GM19324 (cell line): ENCODE measurements at regions not wholly inside any gene's neighbourhood (a gene's known extent, or its start where the extent isn't known, plus 50 kb on each side); places are given as distances from the start of the nearest gene placed in this dataset.
"Not testable (repeated sequence)": the region's sequence is repeated elsewhere in the genome, so short reads cannot be mapped to it uniquely, and the experiment has no call there.

Source experiments
- ATAC-seq: cut with Tn5 transposase; IDR thresholded peaks from one replicate; pipeline ENCODE4 v1.9.1; 2021; ENCODE audit warnings: mild to moderate bottlenecking, moderate library complexity; ENCODE audit not compliant: unreplicated experiment, low FRiP score

GRCh38 chr16:29203933-29204805 is 202.3 kb downstream of the NPIPB11 start:
- ATAC-seq: not testable (repeated sequence)

- ATAC-seq: not testable (repeated sequence)
Observed at GRCh38 chr16:29203046-29203932, 203.2 kb downstream of the NPIPB11 start.

- ATAC-seq: not testable (repeated sequence)
Observed at GRCh38 chr16:29202642-29203041, 203.9 kb downstream of the NPIPB11 start.

GRCh38 chr16:29202025-29202632 is 204.4 kb downstream of the NPIPB11 start:
- not testable (repeated sequence) for ATAC-seq

- ATAC-seq: not testable (repeated sequence)
Observed at GRCh38 chr16:29201296-29202024, 205.1 kb downstream of the NPIPB11 start.

- not testable (repeated sequence) for ATAC-seq
Observed at GRCh38 chr16:29200681-29201080, 205.8 kb downstream of the NPIPB11 start.

- not testable (repeated sequence) for ATAC-seq
Observed at GRCh38 chr16:29200135-29200601, 206.3 kb downstream of the NPIPB11 start.

- ATAC-seq: not testable (repeated sequence)
Observed at GRCh38 chr16:29199626-29200025, 206.9 kb downstream of the NPIPB11 start.

GRCh38 chr16:29198731-29199521 is 207.6 kb downstream of the NPIPB11 start:
- no peak for ATAC-seq

- no peak for ATAC-seq
Observed at GRCh38 chr16:29198231-29198630, 208.3 kb downstream of the NPIPB11 start.

- not testable (repeated sequence) for ATAC-seq
Observed at GRCh38 chr16:29197494-29198100, 208.9 kb downstream of the NPIPB11 start.

- ATAC-seq: not testable (repeated sequence)
Observed at GRCh38 chr16:29196746-29197145, 209.8 kb downstream of the NPIPB11 start.

GRCh38 chr16:29195116-29195872 is 210.4 kb downstream of the LAT start:
- ATAC-seq: not testable (repeated sequence)

GRCh38 chr16:29194185-29194844 is 209.5 kb downstream of the LAT start:
- not testable (repeated sequence) for ATAC-seq

- not testable (repeated sequence) for ATAC-seq
Observed at GRCh38 chr16:29193634-29194033, 208.8 kb downstream of the LAT start.

GRCh38 chr16:29193248-29193574 is 208.4 kb downstream of the LAT start:
- ATAC-seq: not testable (repeated sequence)
